Upper lobe of left lung (tissue), 6 donors: ENCODE measurements at regions not wholly inside any gene's neighbourhood (a gene's known extent, or its start where the extent isn't known, plus 50 kb on each side); places are given as distances from the start of the nearest gene placed in this dataset.

Experiments used
- ATAC-seq, 2 donors: fragments of 200-7000 bp; cut with Tn5 transposase; one replicate each; pipeline ENCODE4 v1.9.1; 2022; ENCODE audit warnings: mild to moderate bottlenecking in 2 of 2, moderate library complexity in 2 of 2; ENCODE audit not compliant: low FRiP score in 2 of 2
- DNase-seq, 2 donors: peaks; one replicate each; pipeline ENCODE4 v3.0.0-alpha.2; 2019 to 2020
- H3K27ac ChIP-seq, 4 donors: fragments of 200-600 bp; sonication (generic); one replicate each; pipeline ENCODE4 v1.5.1; 2016 to 2019
- H3K27me3 ChIP-seq, 4 donors: fragments of 200-600 bp; sonication (generic); one replicate each; pipeline ENCODE4 v1.5.1; 2017 to 2019
- H3K36me3 ChIP-seq, 4 donors: fragments of 200-600 bp; sonication (generic); one replicate each; pipeline ENCODE4 v1.5.1; 2016 to 2019
- H3K4me1 ChIP-seq, 4 donors: fragments of 200-600 bp; sonication (generic); one replicate each; pipeline ENCODE4 v1.5.1; 2018 to 2019
- H3K4me3 ChIP-seq, 4 donors: fragments of 200-600 bp; sonication (generic); one replicate each; pipeline ENCODE4 v1.5.1; 2017 to 2019; ENCODE audit warnings: mild to moderate bottlenecking in 2 of 4, moderate library complexity in 1 of 4
- H3K9me3 ChIP-seq, 4 donors: fragments of 200-600 bp; sonication (generic); one replicate each; pipeline ENCODE4 v1.5.1; 2018 to 2019
- CTCF ChIP-seq, 6 experiments: fragments of 450-650 bp in 4 of 6; fragments of 200-600 bp in 2 of 6; sonication (generic) in 2 of 6; IDR thresholded peaks; one replicate each; pipeline ENCODE4 v1.5.1; 2016 to 2019; ENCODE audit warnings: antibody characterized with exemption in 6 of 6
- EP300 ChIP-seq, 4 donors: sonication (generic); formaldehyde crosslinking; IDR thresholded peaks; one replicate each; pipeline ENCODE4 v1.5.1; 2017; ENCODE audit warnings: antibody characterized with exemption in 4 of 4, control low read depth in 2 of 4
- POLR2A ChIP-seq, 4 donors: fragments of 450-650 bp; IDR thresholded peaks; one replicate each; pipeline ENCODE4 v1.5.1; 2016 to 2017; ENCODE audit warnings: antibody characterized with exemption in 4 of 4, mild to moderate bottlenecking in 2 of 4
- POLR2AphosphoS5 ChIP-seq, 2 donors: sonication (generic); formaldehyde crosslinking; IDR thresholded peaks; one replicate each; pipeline ENCODE4 v1.5.1; 2017; ENCODE audit warnings: antibody characterized with exemption in 2 of 2
- WGBS, 2 donors: methylation state at CpG; one replicate each; pipeline ENCODE4 v1.1.5; 2017 to 2018; 5-methylcytosine and 5-hydroxymethylcytosine counted together
- donor health status: DM: no; HTN: no; CAD: no; lungs with moderate emphysema.
- donor health status: DM: no; HTN: yes; CAD: no; lungs with severe emphysema.

- Histone ChIP-seq H3K36me3 (no peaks in the 10 kb centered on the region), H3K9me3 (no peaks in the 10 kb centered on the region), H3K27me3 (no peaks in the 10 kb centered on the region), H3K27ac (no peak overlapping the region), H3K4me3 (no peak overlapping the region), H3K4me1 (no peaks in the 10 kb centered on the region)
- DNase-seq (no peak), ATAC-seq (no peak)
- WGBS, 2 donors: 91% methylated on average over 9 of the region's 9 CpGs
- TF ChIP-seq POLR2AphosphoS5 (IDR thresholded peaks at IDR 0.05) (no peak), POLR2A (IDR thresholded peaks at IDR 0.05) (no peak), EP300 (IDR thresholded peaks at IDR 0.05) (no peak), CTCF (IDR thresholded peaks at IDR 0.05) (no peak)
Measured at GRCh38 chr16:52376676-52377280, 170.2 kb downstream of the TOX3 start.

- DNase-seq (peak in 1 of 2 donors; percentile 30), ATAC-seq (peak in 1 of 2 donors; percentile 71)
- no peaks in the 10 kb centered on the region for H3K4me1 ChIP-seq
- H3K9me3 ChIP-seq: no peaks in the 10 kb centered on the region
- H3K27me3 ChIP-seq: no peaks in the 10 kb centered on the region
- H3K36me3 ChIP-seq: no peaks in the 10 kb centered on the region
- H3K4me3 ChIP-seq: no peak overlapping the region
- TF ChIP-seq EP300 (IDR thresholded peaks at IDR 0.05) (peak in 1 of 4 donors; percentile 54), POLR2AphosphoS5 (IDR thresholded peaks at IDR 0.05) (peak in 1 of 2 donors; percentile 19), CTCF (IDR thresholded peaks at IDR 0.05) (no peak), POLR2A (IDR thresholded peaks at IDR 0.05) (no peak)
- H3K27ac ChIP-seq: no peak overlapping the region
Measured at GRCh38 chr16:52372313-52372712, 174.6 kb downstream of the TOX3 start.

- no peaks in the 10 kb centered on the region for H3K9me3 ChIP-seq
- no peak for DNase-seq
- TF ChIP-seq CTCF (IDR thresholded peaks at IDR 0.05) (no peak), EP300 (IDR thresholded peaks at IDR 0.05) (no peak), POLR2AphosphoS5 (IDR thresholded peaks at IDR 0.05) (no peak), POLR2A (IDR thresholded peaks at IDR 0.05) (no peak)
- 66 to 75% methylated on average over 4 of the region's 4 CpGs for WGBS, 2 donors
- no peaks in the 10 kb centered on the region for H3K27me3 ChIP-seq
- no peak overlapping the region for H3K27ac ChIP-seq
- no peaks in the 10 kb centered on the region for H3K36me3 ChIP-seq
- no peaks in the 10 kb centered on the region for H3K4me1 ChIP-seq
- ATAC-seq: no peak
- no peak overlapping the region for H3K4me3 ChIP-seq
Measured at GRCh38 chr16:52368859-52369258, 178.1 kb downstream of the TOX3 start.

- Histone ChIP-seq H3K4me1 (no peaks in the 10 kb centered on the region), H3K36me3 (no peaks in the 10 kb centered on the region), H3K9me3 (no peaks in the 10 kb centered on the region), H3K27me3 (no peaks in the 10 kb centered on the region), H3K4me3 (no peak overlapping the region), H3K27ac (no peak overlapping the region)
- DNase-seq: no peak
- WGBS, 2 donors: 59 to 69% methylated on average over 2 of the region's 2 CpGs
- no peak for TF ChIP-seq POLR2AphosphoS5 (IDR thresholded peaks at IDR 0.05)
- TF ChIP-seq POLR2A (IDR thresholded peaks at IDR 0.05): no peak
- TF ChIP-seq EP300 (IDR thresholded peaks at IDR 0.05): no peak
- no peak for TF ChIP-seq CTCF (IDR thresholded peaks at IDR 0.05)
- ATAC-seq: no peak
Measured at GRCh38 chr16:52367821-52368220, 179.1 kb downstream of the TOX3 start.

GRCh38 chr16:52366983-52367382 is 180.0 kb downstream of the TOX3 start:
- Histone ChIP-seq H3K27ac (no peak overlapping the region), H3K4me3 (no peak overlapping the region), H3K27me3 (no peaks in the 10 kb centered on the region), H3K9me3 (no peaks in the 10 kb centered on the region), H3K4me1 (no peaks in the 10 kb centered on the region), H3K36me3 (no peaks in the 10 kb centered on the region)
- WGBS, 2 donors: 29 to 33% methylated on average over 1 of the region's 1 CpG
- TF ChIP-seq POLR2AphosphoS5 (IDR thresholded peaks at IDR 0.05): no peak
- TF ChIP-seq POLR2A (IDR thresholded peaks at IDR 0.05): no peak
- no peak for TF ChIP-seq EP300 (IDR thresholded peaks at IDR 0.05)
- no peak for TF ChIP-seq CTCF (IDR thresholded peaks at IDR 0.05)
- DNase-seq: no peak
- ATAC-seq: no peak
